ENCODE measurements at regions not wholly inside any gene's neighbourhood (a gene's known extent, or its start where the extent isn't known, plus 50 kb on each side); places are given as distances from the start of the nearest gene placed in this dataset.
"Not testable (repeated sequence)": the region's sequence is repeated elsewhere in the genome, so short reads cannot be mapped to it uniquely, and the experiment has no call there.

GRCh38 chr6:19399406-19399805, 437.8 kb upstream of the ID4 start:
- no peak for DNase-seq (ENCODE audit: low read depth in 2 of 2)

- not testable (repeated sequence) for DNase-seq (ENCODE audit: low read depth in 2 of 2)
Measured at GRCh38 chr6:19404884-19405283, 432.3 kb upstream of the ID4 start.

DNA sequence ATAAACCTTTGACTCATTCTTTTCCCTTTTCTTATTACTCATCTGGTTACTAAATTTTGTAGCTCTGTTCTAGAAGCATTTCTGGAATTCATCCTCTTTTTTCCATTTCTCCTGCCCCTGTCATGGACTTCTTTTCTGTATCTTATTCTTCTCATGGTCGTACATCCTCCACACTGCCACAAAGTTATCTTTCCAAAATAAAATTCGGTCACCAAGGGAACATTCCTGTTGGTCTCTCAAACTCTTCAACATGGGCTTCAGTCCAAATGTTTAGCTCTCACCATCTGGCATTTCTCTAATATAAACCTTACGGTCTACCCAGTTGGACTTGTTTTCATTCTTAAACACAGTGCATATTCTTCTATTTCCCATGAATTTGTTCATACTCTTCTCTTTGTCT, 428.8 kb upstream of the ID4 start:
- no peak for DNase-seq (ENCODE audit: low read depth in 2 of 2)

DNA sequence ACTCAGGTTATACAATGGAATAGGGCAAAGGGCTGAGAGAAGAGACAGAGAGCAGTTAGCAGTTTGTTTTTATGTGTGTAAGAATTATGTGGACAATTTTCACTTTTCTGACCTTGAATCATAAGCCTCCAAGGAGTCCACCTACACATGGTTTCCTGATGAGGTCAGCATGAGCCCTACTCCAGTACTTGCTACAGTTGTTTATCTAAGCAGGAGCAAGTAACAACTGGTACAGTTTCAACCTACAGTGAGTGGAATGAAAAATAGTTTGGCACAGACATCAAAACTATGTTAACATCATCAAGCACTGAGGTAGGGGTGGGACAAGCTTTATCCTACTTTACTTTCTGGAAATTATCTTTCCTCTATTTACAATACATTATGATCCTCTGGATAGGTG, 426.7 kb upstream of the ID4 start:
- no peak for DNase-seq (ENCODE audit: low read depth in 2 of 2)

DNA sequence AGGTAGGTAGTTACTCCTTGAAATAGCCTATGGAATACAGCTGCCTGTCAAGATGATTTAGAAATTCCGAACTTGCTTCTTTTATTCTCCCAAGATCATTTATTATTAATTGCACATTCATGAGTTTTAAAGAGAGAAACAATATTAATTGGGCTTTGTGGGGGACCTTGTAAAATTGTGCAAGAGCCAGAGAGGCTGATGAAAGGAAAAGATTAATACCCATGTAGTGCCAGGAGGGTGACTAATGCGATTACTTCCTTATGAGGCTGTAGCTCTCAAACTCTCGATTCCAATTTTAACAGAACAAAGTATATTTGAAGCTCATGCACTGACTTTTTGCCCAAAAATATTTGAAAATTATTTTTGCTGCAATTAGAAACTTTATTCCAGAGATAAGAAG, 423.8 kb upstream of the ID4 start:
- no peak for DNase-seq (ENCODE audit: low read depth in 2 of 2)

DNA sequence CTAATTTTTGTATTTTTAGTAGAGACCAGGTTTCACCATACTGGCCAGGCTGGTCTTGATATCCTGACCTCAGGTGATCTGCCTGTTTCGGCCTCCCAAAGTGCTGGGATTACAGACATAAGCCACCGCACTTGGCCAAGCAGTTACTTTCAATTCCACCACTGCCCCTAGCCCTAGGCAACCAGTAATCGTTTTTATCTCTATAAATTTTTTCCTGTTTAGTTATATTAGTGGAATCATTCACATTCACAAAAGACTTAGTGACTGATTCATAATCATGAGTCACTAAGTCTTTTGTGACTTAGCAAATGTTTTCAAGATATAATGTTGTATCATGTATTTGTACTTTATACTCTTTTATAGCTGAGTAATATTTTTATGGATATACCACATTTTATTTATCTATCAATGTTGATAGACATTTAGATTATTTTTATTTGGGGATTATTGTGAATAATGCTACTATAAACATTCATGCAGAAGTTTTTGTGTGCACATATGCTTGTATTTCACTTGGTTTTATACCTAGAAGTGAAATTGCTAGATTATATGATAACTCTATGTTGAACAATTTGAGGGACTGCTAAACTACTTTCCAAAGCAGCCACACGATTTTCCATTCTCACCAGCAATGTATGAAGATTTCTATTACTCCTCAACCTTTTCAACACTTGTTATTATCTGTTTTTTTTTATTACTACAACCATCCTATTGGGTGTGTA, 421.4 kb upstream of the ID4 start:
- DNase-seq (ENCODE audit: low read depth in 2 of 2), result no peak

DNA sequence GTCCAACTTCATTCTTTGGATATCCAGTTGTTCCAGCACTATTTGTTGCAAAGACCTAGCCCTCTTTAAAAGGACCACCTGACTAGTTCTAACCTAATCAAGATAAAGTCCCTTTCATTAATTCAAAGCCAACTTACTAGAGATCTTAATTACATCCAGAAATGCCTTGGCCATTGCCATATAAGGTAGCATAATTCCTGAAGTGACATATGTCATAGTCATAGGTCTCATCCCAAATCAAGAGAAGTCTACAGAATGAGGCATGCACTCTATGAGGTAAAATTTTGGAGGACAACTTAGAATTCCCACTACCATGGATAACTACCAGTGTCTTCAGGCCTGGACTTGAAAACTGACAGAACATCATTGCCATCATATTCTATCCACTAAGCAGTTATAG, 420.4 kb upstream of the ID4 start:
- DNase-seq (ENCODE audit: low read depth in 2 of 2), result no peak

- no peak for DNase-seq (ENCODE audit: low read depth in 2 of 2)
Measured at GRCh38 chr6:19417713-19418112, 419.5 kb upstream of the ID4 start.

GRCh38 chr6:19424853-19425252, 412.3 kb upstream of the ID4 start:
- no peak for DNase-seq (ENCODE audit: low read depth in 2 of 2)

DNA sequence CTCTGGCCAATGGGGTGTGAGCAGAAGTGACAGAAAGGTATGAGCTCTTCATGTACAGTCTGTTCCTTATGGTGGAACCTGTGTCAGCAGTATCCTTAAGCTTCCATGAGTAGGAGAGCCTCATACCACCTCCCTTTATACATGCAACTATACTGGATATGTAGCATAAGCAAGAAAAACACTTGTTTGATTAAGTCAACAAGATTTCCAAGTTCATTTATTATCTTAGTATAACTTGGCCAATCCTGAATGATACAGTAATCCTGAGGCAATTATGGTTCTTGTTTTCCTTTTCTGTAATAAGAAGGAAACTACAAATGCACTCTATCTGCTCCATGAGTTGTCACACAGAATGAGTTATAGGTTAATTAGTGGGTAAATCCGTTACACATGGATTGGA, 409.6 kb upstream of the ID4 start:
- DNase-seq (ENCODE audit: low read depth in 2 of 2), result no peak

DNA sequence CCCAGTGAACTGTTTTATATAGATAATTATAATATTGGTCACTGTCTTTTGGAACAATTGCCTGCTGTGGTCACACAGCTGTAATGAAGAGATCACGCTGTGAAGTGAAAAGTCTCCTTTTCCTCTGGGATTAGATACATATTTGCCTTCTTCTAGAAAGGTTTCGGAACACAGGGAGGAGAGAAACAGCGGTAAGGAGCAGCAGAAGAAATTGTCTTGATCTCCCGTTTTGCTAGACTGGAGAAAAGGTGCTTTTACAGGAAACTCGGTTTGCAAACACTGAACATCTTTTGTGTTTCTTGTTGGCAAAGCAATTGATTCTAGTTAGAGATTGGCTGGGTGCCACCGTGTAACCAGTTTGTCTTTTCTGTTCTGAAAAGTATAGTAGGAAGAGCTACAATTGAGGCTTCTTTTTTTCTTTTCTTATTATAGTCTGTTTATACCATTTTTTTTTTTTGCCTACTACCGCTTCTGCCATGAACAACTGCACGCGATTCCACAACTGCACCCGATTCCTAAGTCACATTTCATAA, 404.1 kb upstream of the ID4 start:
- DNase-seq (ENCODE audit: low read depth in 2 of 2), result no peak

DNA sequence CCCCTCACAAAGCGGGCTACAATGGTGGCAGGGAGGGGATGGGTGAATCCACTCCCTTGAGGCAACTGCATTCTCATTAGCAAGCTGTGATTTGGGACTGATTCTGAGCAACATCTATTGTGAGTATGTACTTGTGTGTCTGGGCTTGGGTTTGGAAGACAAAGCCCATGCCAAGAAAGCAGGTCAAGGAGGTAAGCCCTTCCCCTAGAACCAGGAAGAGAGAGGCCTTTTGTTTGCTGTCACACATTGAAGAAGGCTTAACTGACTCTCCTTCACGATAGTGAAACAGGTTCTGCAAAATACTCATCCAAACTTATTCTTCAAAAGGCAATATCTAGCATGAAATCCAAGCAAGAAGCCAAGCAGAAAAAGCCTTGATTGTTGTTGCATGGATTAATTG, 403.1 kb upstream of the ID4 start:
- DNase-seq (ENCODE audit: low read depth in 2 of 2), result no peak

GRCh38 chr6:19435755-19436154, 401.4 kb upstream of the ID4 start:
- no peak for DNase-seq (ENCODE audit: low read depth in 2 of 2)

- DNase-seq (ENCODE audit: low read depth in 2 of 2), result no peak
Measured at GRCh38 chr6:19438566-19439353, 398.4 kb upstream of the ID4 start.

DNA sequence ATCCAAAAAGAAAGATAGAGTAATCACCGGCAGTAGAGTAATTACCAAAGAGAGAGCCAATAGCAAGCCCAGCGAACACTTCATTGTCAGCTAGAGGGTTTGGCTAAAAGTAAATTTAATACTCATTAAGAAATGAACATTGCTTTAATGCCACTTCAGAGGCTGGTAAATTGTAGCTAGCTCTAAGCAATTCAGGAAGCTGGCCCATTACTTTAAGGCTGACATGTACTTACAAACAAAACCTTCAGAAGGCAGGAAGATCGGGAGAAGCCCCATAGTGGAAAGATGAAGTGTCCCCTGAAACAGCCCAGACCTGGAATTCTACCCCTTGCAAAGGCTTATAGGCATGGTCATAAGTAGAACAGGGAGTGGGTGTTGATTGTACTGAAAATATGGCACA, 396.6 kb upstream of the ID4 start:
- DNase-seq (ENCODE audit: low read depth in 2 of 2), result no peak

- DNase-seq (ENCODE audit: low read depth in 2 of 2), result no peak
Measured at GRCh38 chr6:19443411-19443810, 393.8 kb upstream of the ID4 start.

- no peak for DNase-seq (ENCODE audit: low read depth in 2 of 2)
Measured at GRCh38 chr6:19444041-19444440, 393.1 kb upstream of the ID4 start.

GRCh38 chr6:19444481-19444880, 392.7 kb upstream of the ID4 start:
- no peak for DNase-seq (ENCODE audit: low read depth in 2 of 2)

DNA sequence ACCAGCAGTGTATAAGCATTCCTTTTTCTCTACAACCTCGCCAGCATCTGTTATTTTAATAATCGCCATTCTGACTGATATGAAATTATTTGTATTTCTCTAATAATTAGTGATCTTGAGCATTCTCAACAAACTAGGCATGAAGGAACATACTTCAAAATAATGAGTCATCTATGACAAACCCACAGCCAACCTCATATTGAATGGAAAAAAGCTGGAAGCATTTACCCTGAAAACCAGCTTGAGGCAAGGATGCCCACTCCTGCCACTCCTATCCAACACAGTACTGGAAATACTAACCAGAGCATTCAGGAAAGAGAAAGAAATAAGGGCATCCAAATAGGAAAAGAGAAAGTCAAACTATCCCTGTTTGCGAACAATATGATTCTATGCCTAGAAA, 390.6 kb upstream of the ID4 start:
- no peak for DNase-seq (ENCODE audit: low read depth in 2 of 2)

DNA sequence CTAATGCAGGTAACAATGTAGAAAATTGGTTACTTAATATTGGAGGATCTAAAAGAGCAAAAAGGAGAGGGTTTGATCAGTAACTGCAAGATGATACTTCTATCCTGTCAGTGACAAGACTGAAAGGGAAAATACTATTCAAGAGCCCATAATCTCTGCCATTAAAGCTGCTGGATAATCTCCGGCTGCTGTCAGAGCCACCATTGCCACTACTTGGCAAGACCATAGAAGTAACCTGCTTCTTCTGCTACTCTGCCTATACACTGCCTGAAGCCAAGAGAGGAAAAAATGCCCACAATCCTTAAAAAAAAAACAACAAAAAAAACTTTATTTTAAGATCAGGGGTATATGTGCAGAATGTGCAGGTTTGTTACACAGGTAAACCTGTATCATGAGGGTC, 386.5 kb upstream of the ID4 start:
- no peak for DNase-seq (ENCODE audit: low read depth in 2 of 2)

DNA sequence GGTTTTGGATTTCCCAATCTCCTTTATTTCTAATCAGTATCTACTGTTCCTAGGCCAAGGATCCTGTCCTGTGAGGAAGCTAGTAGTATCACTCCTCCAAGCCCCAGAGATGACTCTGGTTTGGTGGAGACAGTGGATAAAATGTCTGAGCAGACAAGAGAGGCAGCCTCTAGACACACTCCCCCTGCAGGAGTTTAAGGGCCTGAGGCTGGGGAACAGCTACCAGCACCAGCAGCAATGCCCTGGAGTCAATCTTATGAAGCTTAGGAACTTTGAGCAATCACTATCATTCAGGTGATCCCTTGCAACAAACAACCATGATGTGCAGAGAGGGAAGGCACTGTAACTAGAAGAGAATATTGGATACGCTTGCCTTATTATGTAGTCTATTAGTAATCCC, 384.7 kb upstream of the ID4 start:
- DNase-seq (ENCODE audit: low read depth in 2 of 2), result no peak

DNA sequence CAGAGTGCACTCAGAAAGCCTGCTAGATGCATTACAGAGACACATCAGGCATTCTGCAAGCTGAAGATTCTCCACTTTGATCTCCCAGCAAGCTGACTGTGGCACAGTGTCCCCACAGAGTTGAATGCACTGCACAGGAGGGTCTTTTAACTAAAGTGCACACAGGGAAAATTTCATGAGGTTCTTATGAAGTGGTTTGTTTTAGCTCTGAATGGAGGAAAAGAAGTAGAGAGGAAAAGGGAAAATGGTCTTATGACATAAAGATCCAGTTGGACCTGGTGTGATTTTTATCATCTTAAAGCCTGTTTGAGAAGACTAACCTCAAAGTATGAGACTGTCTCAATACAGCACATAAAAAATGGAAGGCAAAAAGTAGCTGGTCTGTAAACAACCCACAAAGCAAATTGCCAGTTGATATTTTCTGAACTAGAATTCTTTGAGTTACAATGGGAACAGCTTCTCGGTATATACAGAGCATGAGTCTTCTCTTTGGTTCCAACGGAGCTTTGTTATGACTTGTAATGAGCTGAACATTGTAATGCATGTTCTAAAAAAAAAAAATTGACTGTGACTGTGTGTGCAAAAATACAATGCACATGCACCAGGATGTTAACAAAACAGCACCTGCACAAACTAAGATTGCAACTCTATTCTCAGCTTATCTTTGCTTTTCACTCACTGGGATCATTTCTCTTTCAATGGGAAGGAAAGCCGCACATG, 383.0 kb upstream of the ID4 start:
- no peak for DNase-seq (ENCODE audit: low read depth in 2 of 2)

Data from stimulated activated CD8-positive, alpha-beta memory T cell treated with anti-CD3 and anti-CD28 coated beads, Interleukin-2, amount 100 ng/mL, for 48 hours (primary cell).